Omental fat pad (tissue), 3 donors: ENCODE measurements at regions not wholly inside any gene's neighbourhood (a gene's known extent, or its start where the extent isn't known, plus 50 kb on each side); places are given as distances from the start of the nearest gene placed in this dataset.

Experiments
- ATAC-seq: fragments of 150-250 bp; one replicate; pipeline ENCODE4 v1.9.1; 2016; ENCODE audit warnings: mild to moderate bottlenecking, moderate library complexity; ENCODE audit not compliant: low FRiP score
- DNase-seq: peaks from one replicate; pipeline ENCODE4 v3.0.0-alpha.2; 2019; ENCODE audit warnings: low spot score
- CTCF ChIP-seq, 3 donors: fragments of 450-650 bp; IDR thresholded peaks; one replicate each; pipeline ENCODE4 v1.5.1; 2016 to 2017; ENCODE audit warnings: antibody characterized with exemption in 3 of 3, mild to moderate bottlenecking in 3 of 3, moderate library complexity in 2 of 3

- DNase-seq (no peak), ATAC-seq (no peak)
- no peak for TF ChIP-seq CTCF (IDR thresholded peaks at IDR 0.05)
These were observed 95.0 kb upstream of the CD99 start for GRCh38 chrX:2596045-2596444.

DNA sequence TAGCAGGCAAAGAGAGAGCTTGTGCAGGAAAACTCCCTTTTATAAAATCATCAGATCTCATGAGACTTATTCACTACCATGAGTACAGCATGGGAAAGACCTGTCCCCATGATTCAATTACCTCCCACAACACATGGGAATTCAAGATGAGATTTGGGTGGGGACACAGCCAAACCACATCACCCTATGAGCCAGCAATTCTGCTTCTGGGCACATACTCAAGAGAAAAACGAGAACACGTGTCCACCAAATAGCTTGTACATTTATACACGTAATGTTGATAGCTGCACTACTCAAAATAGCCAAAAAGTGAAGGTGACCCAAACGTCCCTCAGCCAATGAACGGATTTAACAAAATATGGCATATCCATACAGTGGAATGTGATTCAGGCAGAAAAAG lies 94.5 kb upstream of the DHRSX start:
- ATAC-seq (no peak), DNase-seq (no peak)
- no peak for TF ChIP-seq CTCF (IDR thresholded peaks at IDR 0.05)

DNA sequence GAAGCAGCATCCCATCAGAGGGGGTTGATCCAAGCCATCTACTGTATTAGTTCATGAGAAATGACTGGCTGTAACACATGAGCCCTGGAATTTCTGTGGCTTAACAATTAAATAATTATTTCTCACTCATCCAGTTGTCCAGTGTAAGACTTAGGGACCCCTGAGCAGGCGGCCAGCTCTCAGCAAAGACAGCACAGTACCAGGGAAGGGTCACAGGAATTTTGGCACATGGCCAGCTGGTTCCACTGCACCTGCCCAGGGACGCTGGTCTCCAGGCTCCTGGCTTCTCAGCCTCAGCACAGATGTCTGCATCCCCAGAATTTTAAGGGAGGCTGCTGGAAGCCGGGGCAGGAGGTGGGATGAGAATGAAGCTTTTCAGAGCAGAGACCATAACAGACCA lies 93.7 kb upstream of the DHRSX start:
- no peak for ATAC-seq

GRCh38 chrX:2592279-2592678 lies 91.5 kb upstream of the DHRSX start:
- DNase-seq (no peak), ATAC-seq (no peak)
- TF ChIP-seq CTCF (IDR thresholded peaks at IDR 0.05) = no peak

More for the DNA sequence above, 93.7 kb upstream of the DHRSX start:
- TF ChIP-seq CTCF (IDR thresholded peaks at IDR 0.05) = no peak
- DNase-seq = no peak

- no peak for TF ChIP-seq CTCF (IDR thresholded peaks at IDR 0.05)
- ATAC-seq (no peak), DNase-seq (no peak)
These were observed 88.6 kb upstream of the DHRSX start for GRCh38 chrX:2589186-2590020.

GRCh38 chrX:2588049-2588448 lies 87.3 kb upstream of the DHRSX start:
- TF ChIP-seq CTCF (IDR thresholded peaks at IDR 0.05) = no peak
- ATAC-seq = no peak
- DNase-seq = no peak

DNA sequence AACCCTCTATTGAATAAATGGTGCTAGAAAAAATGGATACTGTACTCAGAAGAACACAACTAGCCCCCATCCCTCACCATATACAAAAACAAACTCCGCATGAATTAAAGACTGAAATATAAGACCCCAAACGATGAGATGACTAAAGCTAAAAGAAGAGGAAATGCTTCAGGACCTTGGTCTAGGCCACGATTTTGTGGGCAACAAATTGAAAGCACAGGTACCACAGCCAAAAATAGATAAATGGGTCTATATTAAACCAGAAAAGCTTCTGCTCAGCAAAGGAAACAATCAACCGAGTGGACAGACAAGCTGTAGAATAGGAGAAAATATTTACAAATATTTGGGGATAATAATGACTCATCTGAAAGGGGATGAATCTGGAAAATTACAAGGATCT lies 86.4 kb upstream of the DHRSX start:
- ATAC-seq (no peak), DNase-seq (no peak)
- no peak for TF ChIP-seq CTCF (IDR thresholded peaks at IDR 0.05)
